Neuronal stem cell (in vitro differentiated cells): ENCODE measurements at regions not wholly inside any gene's neighbourhood (a gene's known extent, or its start where the extent isn't known, plus 50 kb on each side); places are given as distances from the start of the nearest gene placed in this dataset.
"Not testable (repeated sequence)": the region's sequence is repeated elsewhere in the genome, so short reads cannot be mapped to it uniquely, and the experiment has no call there.

Experiments used
- DNase-seq: peaks from one replicate; pipeline ENCODE4 v3.0.0-alpha.2; 2013; ENCODE audit warnings: low spot score
- H2AFZ ChIP-seq: one replicate; pipeline ENCODE4 v1.6.1; 2013; ENCODE audit warnings: mild to moderate bottlenecking, low read length, inconsistent platforms
- H2AK5ac ChIP-seq: 2 replicates; pipeline ENCODE4 v1.6.1; 2013; ENCODE audit warnings: low read depth, mild to moderate bottlenecking, inconsistent platforms, low read length, moderate library complexity, mixed read lengths
- H2BK120ac ChIP-seq: 2 replicates; pipeline ENCODE4 v1.6.1; 2013; ENCODE audit warnings: low read depth, mild to moderate bottlenecking, inconsistent platforms, low read length, moderate library complexity, mixed read lengths
- H2BK12ac ChIP-seq: one replicate; pipeline ENCODE4 v1.6.1; 2013; ENCODE audit warnings: low read length, inconsistent platforms
- H2BK15ac ChIP-seq: 2 replicates; pipeline ENCODE4 v1.6.1; 2013; ENCODE audit warnings: mild to moderate bottlenecking, low read length, inconsistent platforms, mixed read lengths
- H2BK5ac ChIP-seq: one replicate; pipeline ENCODE4 v1.6.1; 2013; ENCODE audit warnings: inconsistent platforms, mild to moderate bottlenecking, low read length, moderate library complexity
- H3K14ac ChIP-seq: one replicate; pipeline ENCODE4 v1.6.1; 2013; ENCODE audit warnings: low read length, inconsistent platforms
- H3K18ac ChIP-seq: 2 replicates; pipeline ENCODE4 v1.6.1; 2013; ENCODE audit warnings: low read length, inconsistent platforms
- H3K23ac ChIP-seq: 2 replicates; pipeline ENCODE4 v1.6.1; 2013; ENCODE audit warnings: low read depth, mild to moderate bottlenecking, mixed read lengths, low read length, inconsistent platforms; ENCODE audit not compliant: poor library complexity
- H3K27ac ChIP-seq: replicated peaks from 3 replicates; pipeline ENCODE4 v1.5.1; 2013; ENCODE audit warnings: low read length, inconsistent platforms
- H3K27me3 ChIP-seq, 3 experiments: 2 replicates each; pipeline ENCODE4 v1.6.1; 2013; ENCODE audit warnings: low read length in 3 of 3, mild to moderate bottlenecking in 2 of 3, inconsistent platforms in 1 of 3, low read depth in 1 of 3, mixed read lengths in 1 of 3, moderate library complexity in 1 of 3; ENCODE audit not compliant: control insufficient read depth in 3 of 3, insufficient read depth in 3 of 3
- H3K36me3 ChIP-seq, 2 donors: replicated peaks in 1 of 2; 2 replicates each; pipeline ENCODE4 v1.6.1; 2013; ENCODE audit warnings: low read length in 2 of 2; ENCODE audit not compliant: control insufficient read depth in 2 of 2, insufficient read depth in 2 of 2
- H3K4ac ChIP-seq: 2 replicates; pipeline ENCODE4 v1.6.1; 2013; ENCODE audit warnings: inconsistent platforms, mild to moderate bottlenecking, low read length, moderate library complexity
- H3K4me1 ChIP-seq, 2 donors: 1 replicate in 1 of 2; 2 replicates in 1 of 2; pipeline ENCODE4 v1.6.1; 2013; ENCODE audit warnings: low read length in 2 of 2, low read depth in 1 of 2; ENCODE audit not compliant: control insufficient read depth in 2 of 2, insufficient read depth in 1 of 2
- H3K4me2 ChIP-seq: one replicate; pipeline ENCODE4 v1.6.1; 2013; ENCODE audit warnings: mild to moderate bottlenecking, low read length, inconsistent platforms; ENCODE audit not compliant: insufficient read depth, poor library complexity, severe bottlenecking
- H3K4me3 ChIP-seq, 2 donors: 2 replicates each; pipeline ENCODE4 v1.5.1; 2013; ENCODE audit warnings: low read length in 2 of 2, mild to moderate bottlenecking in 2 of 2, inconsistent platforms in 1 of 2, moderate library complexity in 1 of 2
- H3K79me1 ChIP-seq: one replicate; pipeline ENCODE4 v1.6.1; 2013; ENCODE audit warnings: low read depth, mild to moderate bottlenecking, inconsistent platforms, low read length, moderate library complexity
- H3K9ac ChIP-seq: one replicate; pipeline ENCODE4 v1.6.1; 2013; ENCODE audit warnings: mild to moderate bottlenecking, low read depth, low read length, inconsistent platforms; ENCODE audit not compliant: poor library complexity
- H3K9me3 ChIP-seq, 2 donors: replicated peaks in 1 of 2; 2 replicates each; pipeline versions ENCODE3 to v1.6.1; 2013; ENCODE audit warnings: low read length in 2 of 2, mild to moderate bottlenecking in 2 of 2, inconsistent platforms in 1 of 2, low read depth in 1 of 2, mixed read lengths in 1 of 2, moderate library complexity in 1 of 2; ENCODE audit not compliant: control insufficient read depth in 2 of 2, insufficient read depth in 1 of 2
- H4K8ac ChIP-seq: one replicate; pipeline ENCODE4 v1.6.1; 2013; ENCODE audit warnings: low read depth, mild to moderate bottlenecking, inconsistent platforms, low read length, moderate library complexity
- H4K91ac ChIP-seq: one replicate; pipeline ENCODE4 v1.6.1; 2013; ENCODE audit warnings: low read length, low read depth, mild to moderate bottlenecking, inconsistent platforms; ENCODE audit not compliant: poor library complexity
- WGBS, 2 donors: extraction: QIAGEN DNeasy Blood & Tissue Kit; methylation state at CpG; one replicate each; pipeline ENCODE4 v1.1.7; 2013; ENCODE audit warnings: missing lambda C conversion rate in 2 of 2, mixed read lengths in 1 of 2; ENCODE audit not compliant: insufficient read length in 2 of 2, insufficient replicate concordance in 1 of 2; ENCODE audit errors: extremely low coverage in 2 of 2; 5-methylcytosine and 5-hydroxymethylcytosine counted together

- H2BK5ac ChIP-seq, result no peak overlapping the region
- no peak overlapping the region for H4K8ac ChIP-seq
- no peak for DNase-seq
- H2AK5ac ChIP-seq, result no peak overlapping the region
- no peak overlapping the region for H2BK15ac ChIP-seq
- H3K27me3 ChIP-seq, result no peaks in the 10 kb centered on the region
- H3K4me2 ChIP-seq, result no peak overlapping the region
- no peak overlapping the region for H3K9ac ChIP-seq
- no peaks in the 10 kb centered on the region for H3K79me1 ChIP-seq
- no peak overlapping the region for H4K91ac ChIP-seq
- no peaks in the 10 kb centered on the region for H3K9me3 ChIP-seq
- H2AFZ ChIP-seq, result no peak overlapping the region
- no peak overlapping the region for H3K23ac ChIP-seq
- H3K4me3 ChIP-seq, result no peak overlapping the region
- H2BK12ac ChIP-seq, result no peak overlapping the region
- H2BK120ac ChIP-seq, result no peak overlapping the region
- H3K4me1 ChIP-seq, result peaks cover 0 to 1% of the 10 kb centered on the region in 2 donors
- no peaks in the 10 kb centered on the region for H3K36me3 ChIP-seq
- H3K14ac ChIP-seq, result no peak overlapping the region
- no peak overlapping the region for H3K4ac ChIP-seq
- no peak overlapping the region for H3K18ac ChIP-seq
- no CpG with 5 or more reads among the region's 11 CpGs for WGBS, 2 donors
- no peak overlapping the region for H3K27ac ChIP-seq
Measured at GRCh38 chr4:15198070-15198727, 195.9 kb downstream of the CPEB2 start.

DNA sequence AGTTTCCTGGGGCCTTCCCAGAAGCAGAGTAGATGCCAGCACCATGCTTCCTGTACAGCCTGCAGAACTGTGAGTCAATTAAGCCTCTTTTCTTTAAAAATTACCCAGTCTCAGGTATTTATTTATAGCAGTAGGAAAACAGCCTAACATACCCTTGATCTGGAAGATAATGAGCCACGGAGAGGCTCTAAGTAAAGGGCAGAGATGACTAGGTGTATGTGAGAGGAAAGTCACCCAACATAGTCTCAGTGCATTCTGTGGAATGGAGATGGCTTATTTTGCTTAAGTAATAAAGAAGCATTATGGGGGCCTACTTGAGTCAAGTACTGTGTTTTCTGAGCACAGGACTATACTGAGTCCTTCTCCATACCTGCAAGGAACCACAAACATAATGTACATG, 199.5 kb downstream of the CPEB2 start:
- no peak for DNase-seq
- no peak overlapping the region for H3K9ac ChIP-seq
- H3K36me3 ChIP-seq, result no peaks in the 10 kb centered on the region
- H2BK120ac ChIP-seq, result no peak overlapping the region
- H3K27ac ChIP-seq, result no peak overlapping the region
- H3K79me1 ChIP-seq, result no peaks in the 10 kb centered on the region
- no peak overlapping the region for H3K18ac ChIP-seq
- H3K14ac ChIP-seq, result no peak overlapping the region
- H2BK15ac ChIP-seq, result no peak overlapping the region
- no peak overlapping the region for H3K23ac ChIP-seq
- H2AFZ ChIP-seq, result no peak overlapping the region
- no peak overlapping the region for H2AK5ac ChIP-seq
- H3K4me2 ChIP-seq, result no peak overlapping the region
- no CpG with 5 or more reads among the region's 1 CpG for WGBS, 2 donors
- peaks cover 0 to under 1% of the 10 kb centered on the region in 2 donors for H3K9me3 ChIP-seq
- no peaks in the 10 kb centered on the region for H3K27me3 ChIP-seq
- no peak overlapping the region for H4K8ac ChIP-seq
- no peak overlapping the region for H2BK12ac ChIP-seq
- no peak overlapping the region for H4K91ac ChIP-seq
- H3K4me1 ChIP-seq, result no peaks in the 10 kb centered on the region
- H3K4ac ChIP-seq, result no peak overlapping the region
- no peak overlapping the region for H3K4me3 ChIP-seq
- no peak overlapping the region for H2BK5ac ChIP-seq

DNA sequence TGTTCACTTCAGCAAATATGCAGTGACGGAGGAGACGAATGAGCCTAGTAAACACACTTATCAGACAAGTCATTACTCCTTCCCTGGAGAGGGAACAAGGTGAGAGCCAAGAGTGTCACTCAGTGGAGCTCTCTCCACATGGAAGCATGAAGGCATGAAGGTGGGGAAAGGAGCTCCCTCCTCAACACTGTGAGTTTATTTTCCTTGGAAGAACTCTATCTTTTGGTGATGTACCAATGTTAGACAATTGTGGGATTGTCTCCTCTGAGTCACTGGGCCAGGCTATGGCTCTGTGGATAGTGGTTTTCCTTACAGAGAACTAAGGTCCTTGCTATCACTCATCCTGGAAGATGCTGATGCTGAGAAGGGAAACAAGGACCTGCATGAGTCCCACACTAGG, 200.2 kb downstream of the CPEB2 start:
- H4K91ac ChIP-seq, result no peak overlapping the region

GRCh38 chr4:15206526-15206925, 204.2 kb downstream of the CPEB2 start:
- not testable (repeated sequence) for H2BK15ac ChIP-seq, H3K18ac ChIP-seq, H4K91ac ChIP-seq, DNase-seq, H3K79me1 ChIP-seq, H3K4me2 ChIP-seq, H2BK5ac ChIP-seq, H3K9me3 ChIP-seq, H3K23ac ChIP-seq, H2AK5ac ChIP-seq, H2BK12ac ChIP-seq, H2AFZ ChIP-seq, H2BK120ac ChIP-seq, H3K4me1 ChIP-seq, H3K4ac ChIP-seq, H3K14ac ChIP-seq, H3K4me3 ChIP-seq, H3K27me3 ChIP-seq, H3K36me3 ChIP-seq, H3K27ac ChIP-seq, H3K9ac ChIP-seq, H4K8ac ChIP-seq
- no CpG with 5 or more reads among the region's 3 CpGs for WGBS, 2 donors

More for the DNA sequence above, 200.2 kb downstream of the CPEB2 start:
- H3K18ac ChIP-seq, result no peak overlapping the region
- no peak for DNase-seq
- no peaks in the 10 kb centered on the region for H3K36me3 ChIP-seq
- H3K23ac ChIP-seq, result no peak overlapping the region
- no peak overlapping the region for H3K4me3 ChIP-seq
- no peak overlapping the region for H3K4me2 ChIP-seq
- no peaks in the 10 kb centered on the region for H3K27me3 ChIP-seq
- H3K79me1 ChIP-seq, result no peaks in the 10 kb centered on the region
- H2BK15ac ChIP-seq, result no peak overlapping the region
- H3K9ac ChIP-seq, result no peak overlapping the region
- WGBS, 2 donors, result no CpG with 5 or more reads among the region's 2 CpGs
- peaks cover 0 to 3% of the 10 kb centered on the region in 2 donors for H3K9me3 ChIP-seq
- H2BK120ac ChIP-seq, result no peak overlapping the region
- H3K4ac ChIP-seq, result no peak overlapping the region
- no peaks in the 10 kb centered on the region for H3K4me1 ChIP-seq
- H2AFZ ChIP-seq, result no peak overlapping the region
- H2AK5ac ChIP-seq, result no peak overlapping the region
- H3K14ac ChIP-seq, result no peak overlapping the region
- no peak overlapping the region for H3K27ac ChIP-seq
- no peak overlapping the region for H4K8ac ChIP-seq
- H2BK12ac ChIP-seq, result no peak overlapping the region
- no peak overlapping the region for H2BK5ac ChIP-seq
